Activated naive CD4-positive, alpha-beta T cell treated with anti-CD3 and anti-CD28 coated beads, Interleukin-2, amount 50 U/mL, for 72 hours (primary cell): ENCODE measurements at regions not wholly inside any gene's neighbourhood (a gene's known extent, or its start where the extent isn't known, plus 50 kb on each side); places are given as distances from the start of the nearest gene placed in this dataset.
"Not testable (repeated sequence)": the region's sequence is repeated elsewhere in the genome, so short reads cannot be mapped to it uniquely, and the experiment has no call there.

Experiments used
- ATAC-seq, 2 donors: fragments of 150-1000 bp; cut with Tn5 transposase; 2 replicates each; pipeline ENCODE4 v1.10.0; 2021; ENCODE audit warnings: mild to moderate bottlenecking in 2 of 2, moderate library complexity in 2 of 2
- DNase-seq, 2 donors: peaks; one replicate each; pipeline ENCODE4 v3.0.0; 2021 to 2022; ENCODE audit warnings: low spot score in 2 of 2
- H3K27ac Mint-ChIP-seq, 2 donors: one replicate each; pipeline ENCODE4 v1.8.0; 2022; ENCODE audit warnings: mild to moderate bottlenecking in 2 of 2, mixed read lengths in 2 of 2
- H3K36me3 Mint-ChIP-seq, 2 donors: one replicate each; pipeline ENCODE4 v1.8.0; 2022; ENCODE audit warnings: mixed read lengths in 2 of 2
- H3K9me3 Mint-ChIP-seq, 2 donors: one replicate each; pipeline ENCODE4 v1.8.0; 2022; ENCODE audit warnings: mixed read lengths in 2 of 2

- Mint-ChIP-seq H3K36me3 (peaks cover 0 to 5% of the 10 kb centered on the region in 2 donors), H3K27ac (no peak overlapping the region), H3K9me3 (peaks cover 12 to 32% of the 10 kb centered on the region in 2 donors)
- DNase-seq (no peak), ATAC-seq (no peak)
These were observed 146.5 kb downstream of the FOXG1 start for GRCh38 chr14:28913056-28913455.

GRCh38 chr14:28926122-28926521 lies 159.5 kb downstream of the FOXG1 start:
- ATAC-seq: no peak
- H3K27ac Mint-ChIP-seq: no peak overlapping the region
- H3K9me3 Mint-ChIP-seq: peaks cover 8 to 12% of the 10 kb centered on the region in 2 donors
- no peaks in the 10 kb centered on the region for H3K36me3 Mint-ChIP-seq
- DNase-seq: no peak

GRCh38 chr14:28931999-28932398 lies 165.4 kb downstream of the FOXG1 start:
- Mint-ChIP-seq H3K9me3 (peaks cover 26 to 32% of the 10 kb centered on the region in 2 donors), H3K27ac (no peak overlapping the region), H3K36me3 (peaks cover 0 to 8% of the 10 kb centered on the region in 2 donors)
- DNase-seq: no peak
- no peak for ATAC-seq

GRCh38 chr14:28936601-28937000 lies 170.0 kb downstream of the FOXG1 start:
- ATAC-seq: no peak
- Mint-ChIP-seq H3K36me3 (peaks cover 0 to 8% of the 10 kb centered on the region in 2 donors), H3K27ac (no peak overlapping the region), H3K9me3 (peaks cover 26 to 32% of the 10 kb centered on the region in 2 donors)
- DNase-seq: no peak

GRCh38 chr14:28941758-28942157 lies 175.2 kb downstream of the FOXG1 start:
- Mint-ChIP-seq H3K9me3 (peaks cover 4 to 12% of the 10 kb centered on the region in 2 donors), H3K27ac (no peak overlapping the region), H3K36me3 (no peaks in the 10 kb centered on the region)
- no peak for DNase-seq
- ATAC-seq: no peak

- ATAC-seq (no peak), DNase-seq (no peak)
- H3K36me3 Mint-ChIP-seq: no peaks in the 10 kb centered on the region
- peaks cover 8 to 24% of the 10 kb centered on the region in 2 donors for H3K9me3 Mint-ChIP-seq
- no peak overlapping the region for H3K27ac Mint-ChIP-seq
These were observed 178.0 kb downstream of the FOXG1 start for GRCh38 chr14:28944605-28945004.

GRCh38 chr14:28946267-28946666 lies 179.7 kb downstream of the FOXG1 start:
- Mint-ChIP-seq H3K9me3 (peaks cover 12 to 28% of the 10 kb centered on the region in 2 donors), H3K27ac (no peak overlapping the region), H3K36me3 (no peaks in the 10 kb centered on the region)
- DNase-seq (no peak), ATAC-seq (no peak)

- H3K9me3 Mint-ChIP-seq: peaks cover 23 to 34% of the 10 kb centered on the region in 2 donors
- H3K27ac Mint-ChIP-seq: no peak overlapping the region
- no peaks in the 10 kb centered on the region for H3K36me3 Mint-ChIP-seq
- DNase-seq (no peak), ATAC-seq (no peak)
These were observed 182.9 kb downstream of the FOXG1 start for GRCh38 chr14:28949503-28949902.

GRCh38 chr14:28952161-28952560 lies 185.6 kb downstream of the FOXG1 start:
- Mint-ChIP-seq H3K36me3 (peaks cover 0 to 12% of the 10 kb centered on the region in 2 donors), H3K27ac (no peak overlapping the region), H3K9me3 (peaks cover 27 to 37% of the 10 kb centered on the region in 2 donors)
- DNase-seq: no peak
- ATAC-seq: no peak

GRCh38 chr14:28952666-28953065 lies 186.1 kb downstream of the FOXG1 start:
- no peak for ATAC-seq
- H3K27ac Mint-ChIP-seq: no peak overlapping the region
- H3K36me3 Mint-ChIP-seq: peaks cover 0 to 12% of the 10 kb centered on the region in 2 donors
- DNase-seq: no peak
- peaks cover 30 to 37% of the 10 kb centered on the region in 2 donors for H3K9me3 Mint-ChIP-seq

GRCh38 chr14:28953973-28954372 lies 187.4 kb downstream of the FOXG1 start:
- DNase-seq: no peak
- Mint-ChIP-seq H3K36me3 (peaks cover 0 to 16% of the 10 kb centered on the region in 2 donors), H3K27ac (no peak overlapping the region), H3K9me3 (peaks cover 30 to 38% of the 10 kb centered on the region in 2 donors)
- ATAC-seq: no peak

GRCh38 chr14:28966416-28967233 lies 200.0 kb downstream of the FOXG1 start:
- ATAC-seq: no peak
- no peak overlapping the region for H3K27ac Mint-ChIP-seq

GRCh38 chr14:28975084-28975483 lies 208.5 kb downstream of the FOXG1 start:
- DNase-seq (no peak), ATAC-seq (no peak)
- H3K27ac Mint-ChIP-seq: no peak overlapping the region
- peaks cover 16 to 21% of the 10 kb centered on the region in 2 donors for H3K9me3 Mint-ChIP-seq
- H3K36me3 Mint-ChIP-seq: peaks cover 0 to 10% of the 10 kb centered on the region in 2 donors

More at GRCh38 chr14:28966416-28967233, 200.0 kb downstream of the FOXG1 start:
- no peak for DNase-seq
- Mint-ChIP-seq H3K36me3 (no peaks in the 10 kb centered on the region), H3K9me3 (peaks cover 10 to 14% of the 10 kb centered on the region in 2 donors)

- Mint-ChIP-seq H3K27ac (no peak overlapping the region), H3K36me3 (peaks cover 0 to 10% of the 10 kb centered on the region in 2 donors), H3K9me3 (peaks cover 31 to 33% of the 10 kb centered on the region in 2 donors)
- no peak for DNase-seq
- ATAC-seq: no peak
These were observed 215.6 kb downstream of the FOXG1 start for GRCh38 chr14:28982228-28982627.

GRCh38 chr14:28983279-28983678 lies 216.7 kb downstream of the FOXG1 start:
- no peak for DNase-seq
- peaks cover 35 to 37% of the 10 kb centered on the region in 2 donors for H3K9me3 Mint-ChIP-seq
- peaks cover 0 to 10% of the 10 kb centered on the region in 2 donors for H3K36me3 Mint-ChIP-seq
- ATAC-seq: no peak
- H3K27ac Mint-ChIP-seq: no peak overlapping the region

GRCh38 chr14:28987516-28987915 lies 220.9 kb downstream of the FOXG1 start:
- DNase-seq (no peak), ATAC-seq (no peak)
- peaks cover 16 to 29% of the 10 kb centered on the region in 2 donors for H3K9me3 Mint-ChIP-seq
- H3K27ac Mint-ChIP-seq: no peak overlapping the region
- H3K36me3 Mint-ChIP-seq: no peaks in the 10 kb centered on the region

GRCh38 chr14:28997196-28997595 lies 230.6 kb downstream of the FOXG1 start:
- not testable (repeated sequence) for DNase-seq, ATAC-seq, H3K27ac Mint-ChIP-seq, H3K36me3 Mint-ChIP-seq
- peaks cover 13 to 22% of the 10 kb centered on the region in 2 donors for H3K9me3 Mint-ChIP-seq

GRCh38 chr14:28999656-29000055 lies 233.1 kb downstream of the FOXG1 start:
- Mint-ChIP-seq H3K36me3 (peaks cover 0 to 6% of the 10 kb centered on the region in 2 donors), H3K9me3 (peaks cover 12 to 26% of the 10 kb centered on the region in 2 donors)
- no peak for DNase-seq

More at GRCh38 chr14:28999656-29000055, 233.1 kb downstream of the FOXG1 start:
- H3K27ac Mint-ChIP-seq: no peak overlapping the region
- no peak for ATAC-seq
